IMR-90 (cell line): ENCODE measurements at regions not wholly inside any gene's neighbourhood (a gene's known extent, or its start where the extent isn't known, plus 50 kb on each side); places are given as distances from the start of the nearest gene placed in this dataset.

ENCODE experiments used
- ATAC-seq: fragments of 200-7000 bp; cut with Tn5 transposase; 2 replicates; pipeline ENCODE4 v1.9.1; 2020; ENCODE audit warnings: low read depth, mild to moderate bottlenecking, moderate library complexity
- BruUV-seq: library from RNA; stranded (reverse); fragments of 400-500 nt; replicated peaks from 2 replicates; lab custom pipeline; 2021; lab: Mats Ljungman, UMichigan
- CTCF ChIA-PET: fragments of 300-600 bp; formaldehyde crosslinking; extraction: SDS; loops from one replicate; lab custom pipeline; 2021; ENCODE audit warnings: antibody characterized with exemption; lab: Yijun Ruan, JAX
- POLR2A ChIA-PET: fragments of 300-600 bp; sonication (Branson Sonifier 250); formaldehyde crosslinking; loops from one replicate; lab custom pipeline; 2022; ENCODE audit warnings: antibody characterized with exemption; ENCODE audit not compliant: unreplicated experiment; lab: Charles Lee
- DNase-seq: peaks from one replicate; pipeline ENCODE4 v3.0.0; 2013
- H2AFZ ChIP-seq: replicated peaks from 2 replicates; pipeline ENCODE3; 2013; ENCODE audit warnings: low read length, mild to moderate bottlenecking; ENCODE audit not compliant: poor library complexity
- H2AK5ac ChIP-seq: 2 replicates; pipeline ENCODE4 v1.6.1; 2013; ENCODE audit warnings: low read depth, low read length, inconsistent platforms
- H2AK9ac ChIP-seq: replicated peaks from 2 replicates; pipeline ENCODE3; 2013; ENCODE audit warnings: mild to moderate bottlenecking, low read depth, low read length, moderate library complexity; ENCODE audit not compliant: poor library complexity
- H2BK120ac ChIP-seq: 2 replicates; pipeline ENCODE4 v1.6.1; 2013; ENCODE audit warnings: low read depth, low read length, inconsistent platforms
- H2BK15ac ChIP-seq: 3 replicates; pipeline ENCODE4 v1.6.1; 2013; ENCODE audit warnings: low read depth, low read length, inconsistent platforms
- H2BK20ac ChIP-seq: 2 replicates; pipeline ENCODE4 v1.6.1; 2013; ENCODE audit warnings: low read depth, mild to moderate bottlenecking, inconsistent platforms, low read length, moderate library complexity
- H2BK5ac ChIP-seq: 2 replicates; pipeline ENCODE4 v1.6.1; 2013; ENCODE audit warnings: mild to moderate bottlenecking, low read depth, low read length, inconsistent platforms; ENCODE audit not compliant: poor library complexity, severe bottlenecking
- H3K14ac ChIP-seq: replicated peaks from 2 replicates; pipeline ENCODE4 v1.6.1; 2013; ENCODE audit warnings: low read depth, low read length, inconsistent platforms
- H3K18ac ChIP-seq: 2 replicates; pipeline ENCODE4 v1.6.1; 2013; ENCODE audit warnings: low read depth, low read length, control low read depth
- H3K23ac ChIP-seq: 2 replicates; pipeline ENCODE4 v1.6.1; 2013; ENCODE audit warnings: low read depth, low read length, inconsistent platforms
- H3K27ac ChIP-seq: 2 replicates; pipeline ENCODE4 v1.5.1; 2013; ENCODE audit warnings: mild to moderate bottlenecking, control low read depth, low read length; ENCODE audit not compliant: insufficient read depth
- H3K27me3 ChIP-seq: 2 replicates; pipeline ENCODE4 v1.6.1; 2013; ENCODE audit warnings: low read length; ENCODE audit not compliant: control insufficient read depth, insufficient read depth
- H3K36me3 ChIP-seq: 2 replicates; pipeline ENCODE4 v1.6.1; 2013; ENCODE audit warnings: low read length, mixed read lengths; ENCODE audit not compliant: control insufficient read depth, insufficient read depth
- H3K4ac ChIP-seq: 2 replicates; pipeline ENCODE4 v1.6.1; 2013; ENCODE audit warnings: low read depth, low read length, inconsistent platforms
- H3K4me1 ChIP-seq: 2 replicates; pipeline ENCODE4 v1.6.1; 2013; ENCODE audit warnings: low read length, mixed read lengths; ENCODE audit not compliant: control insufficient read depth, insufficient read depth
- H3K4me2 ChIP-seq: 2 replicates; pipeline ENCODE4 v1.6.1; 2013; ENCODE audit warnings: low read depth, mild to moderate bottlenecking, control low read depth, low read length, moderate library complexity
- H3K4me3 ChIP-seq: 2 replicates; pipeline ENCODE4 v1.5.1; 2013; ENCODE audit warnings: low read depth, mild to moderate bottlenecking, control low read depth, low read length, moderate library complexity; ENCODE audit not compliant: insufficient read depth
- H3K56ac ChIP-seq: 2 replicates; pipeline ENCODE4 v1.6.1; 2013; ENCODE audit warnings: low read length, inconsistent platforms; ENCODE audit not compliant: insufficient read depth; ENCODE audit errors: extremely low read depth
- H3K79me1 ChIP-seq, 2 experiments: 2 replicates each; pipeline ENCODE4 v1.6.1; 2013; ENCODE audit warnings: low read length in 2 of 2, inconsistent platforms in 1 of 2, low read depth in 1 of 2
- H3K9ac ChIP-seq: 2 replicates; pipeline ENCODE4 v1.6.1; 2013; ENCODE audit warnings: low read depth, low read length, control low read depth
- H3K9me1 ChIP-seq: 2 replicates; pipeline ENCODE4 v1.6.1; 2013; ENCODE audit warnings: low read length, inconsistent platforms; ENCODE audit not compliant: insufficient read depth
- H3K9me3 ChIP-seq: 2 replicates; pipeline ENCODE4 v1.6.1; 2013; ENCODE audit warnings: low read length; ENCODE audit not compliant: control insufficient read depth, insufficient read depth
- H4K20me1 ChIP-seq: 2 replicates; pipeline ENCODE4 v1.6.1; 2013; ENCODE audit warnings: low read length, inconsistent platforms; ENCODE audit not compliant: insufficient read depth
- H4K5ac ChIP-seq: 2 replicates; pipeline ENCODE4 v1.6.1; 2013; ENCODE audit warnings: mild to moderate bottlenecking, low read depth, low read length, control low read depth
- H4K8ac ChIP-seq, 2 experiments: 2 replicates each; pipeline ENCODE4 v1.6.1; 2013; ENCODE audit warnings: low read depth in 2 of 2, low read length in 2 of 2, control low read depth in 1 of 2, inconsistent platforms in 1 of 2
- H4K91ac ChIP-seq: 2 replicates; pipeline ENCODE4 v1.6.1; 2013; ENCODE audit warnings: low read depth, low read length, inconsistent platforms; ENCODE audit not compliant: insufficient read depth
- BHLHE40 ChIP-seq: fragments of 150-350 bp; IDR thresholded peaks from 2 replicates; pipeline ENCODE4 v1.6.1; 2016; ENCODE audit warnings: mild to moderate bottlenecking, low read depth, low read length
- CEBPB ChIP-seq: IDR thresholded peaks from 2 replicates; pipeline ENCODE4 v1.6.1; 2012; ENCODE audit warnings: low read depth, low read length, improper control_type of control experiment
- CHD1 ChIP-seq: IDR thresholded peaks from 2 replicates; pipeline ENCODE4 v1.6.1; 2012; ENCODE audit warnings: low read depth, low read length, improper control_type of control experiment
- FOS ChIP-seq: fragments of 150-350 bp; IDR thresholded peaks from 2 replicates; pipeline ENCODE4 v1.6.1; 2016; ENCODE audit warnings: low read depth, low read length
- MAFK ChIP-seq: IDR thresholded peaks from 2 replicates; pipeline ENCODE4 v1.6.1; 2012; ENCODE audit warnings: low read depth, low read length, improper control_type of control experiment
- MAZ ChIP-seq: IDR thresholded peaks from 2 replicates; pipeline ENCODE4 v1.6.1; 2012; ENCODE audit warnings: low read depth, mild to moderate bottlenecking, low read length, improper control_type of control experiment, moderate library complexity, borderline replicate concordance
- MXI1 ChIP-seq: IDR thresholded peaks from 2 replicates; pipeline ENCODE4 v1.6.1; 2012; ENCODE audit warnings: low read depth, mild to moderate bottlenecking, low read length, moderate library complexity, borderline replicate concordance
- NFE2L2 ChIP-seq: fragments of 150-350 bp; IDR thresholded peaks from 2 replicates; pipeline ENCODE4 v1.6.1; 2016; ENCODE audit warnings: low read depth, mild to moderate bottlenecking, low read length
- POLR2A ChIP-seq: IDR thresholded peaks from 2 replicates; pipeline ENCODE4 v1.6.1; 2012; ENCODE audit warnings: mild to moderate bottlenecking, low read depth, low read length
- RAD21 ChIP-seq: IDR thresholded peaks from 2 replicates; pipeline ENCODE4 v1.6.1; 2012; ENCODE audit warnings: low read length, improper control_type of control experiment
- RCOR1 ChIP-seq: IDR thresholded peaks from 2 replicates; pipeline ENCODE4 v1.6.1; 2012; ENCODE audit warnings: mild to moderate bottlenecking, low read length, improper control_type of control experiment; ENCODE audit not compliant: insufficient replicate concordance
- RFX5 ChIP-seq: IDR thresholded peaks from 2 replicates; pipeline ENCODE4 v1.8.0; 2012; ENCODE audit warnings: low read depth, mild to moderate bottlenecking, low read length, moderate library complexity
- SMC3 ChIP-seq: fragments of 150-350 bp; IDR thresholded peaks from 2 replicates; pipeline ENCODE4 v1.6.1; 2016; ENCODE audit warnings: low read depth, mild to moderate bottlenecking, antibody characterized with exemption, low read length, moderate library complexity
- WGBS, 2 experiments: methylation state at CpG; one replicate each; pipeline versions ENCODE4 v1.1.5 to v1.1.7; 2013; ENCODE audit warnings: missing lambda C conversion rate in 2 of 2; ENCODE audit not compliant: insufficient read length in 1 of 2; ENCODE audit errors: extremely low coverage in 2 of 2; 5-methylcytosine and 5-hydroxymethylcytosine counted together
- dilution Hi-C: fragments of 300-500 bp; cut with HindIII; formaldehyde crosslinking; loops from one replicate; pipeline ENCODE4 v1.14.3; 2018; ENCODE audit warnings: low sequenced_read_pairs; ENCODE audit not compliant: unreplicated experiment
- in situ Hi-C: fragments of 300-500 bp; cut with MboI; formaldehyde crosslinking; loops from 3 replicates; pipeline ENCODE4 v1.14.3; 2019; ENCODE audit warnings: low sequenced_read_pairs, inconsistent platforms, mixed read lengths
- intact Hi-C: fragments of 100-400 bp; cut with micrococcal nuclease; formaldehyde crosslinking; loops from 2 replicates; pipeline ENCODE4 v1.10.0; 2022
- TF ChIP-seq, protein P1 (sequence below): conservative IDR thresholded peaks from 2 replicates; pipeline ENCODE4 v1.5.1; 2012; ENCODE audit warnings: mild to moderate bottlenecking, low read depth, low read length, improper control_type of control experiment
- TF ChIP-seq, protein P2 (sequence below): fragments of 150-350 bp; IDR thresholded peaks from 2 replicates; pipeline ENCODE4 v1.6.1; 2017; ENCODE audit warnings: mild to moderate bottlenecking, antibody characterized with exemption, low read length, low read depth
- TF ChIP-seq, protein P3 (sequence below): fragments of 150-350 bp; IDR thresholded peaks from 2 replicates; pipeline ENCODE4 v1.6.1; 2016; ENCODE audit warnings: low read depth, mild to moderate bottlenecking, low read length, moderate library complexity, borderline replicate concordance

DNA sequence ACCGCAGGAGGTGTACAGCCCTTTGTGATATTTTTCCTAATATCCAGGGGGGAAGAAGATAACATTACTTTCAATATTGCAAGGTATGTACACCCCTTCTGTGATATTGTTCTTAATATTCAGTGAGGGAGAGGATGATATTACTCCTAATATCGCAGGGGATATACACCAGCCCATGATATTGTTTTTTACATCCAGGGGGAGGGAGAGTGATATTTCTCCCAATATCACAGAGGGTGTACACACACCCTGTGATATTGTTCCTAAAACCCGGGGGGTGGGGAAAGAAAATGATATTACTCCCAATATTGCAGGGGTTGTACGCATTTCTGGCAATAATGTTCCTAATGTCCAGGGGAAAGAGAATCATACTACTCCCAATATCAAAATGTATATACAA, 58.0 kb upstream of the SLC25A48 start:
- Histone ChIP-seq H3K23ac (no peak overlapping the region), H4K91ac (no peak overlapping the region), H3K9ac (no peak overlapping the region), H3K36me3 (no peaks in the 10 kb centered on the region), H3K9me3 (no peaks in the 10 kb centered on the region), H2AFZ (no peak overlapping the region), H3K9me1 (no peaks in the 10 kb centered on the region), H2BK20ac (no peak overlapping the region), H2BK120ac (no peak overlapping the region), H3K4me1 (no peaks in the 10 kb centered on the region), H2BK15ac (no peak overlapping the region), H3K4me2 (no peak overlapping the region), H4K20me1 (no peaks in the 10 kb centered on the region), H3K27me3 (no peaks in the 10 kb centered on the region), H2BK5ac (no peak overlapping the region), H3K27ac (no peak overlapping the region), H2AK5ac (no peak overlapping the region), H3K56ac (no peak overlapping the region), H4K5ac (no peak overlapping the region), H3K79me1 (no peaks in the 10 kb centered on the region), H2AK9ac (no peak overlapping the region), H3K14ac (no peak overlapping the region), H3K4ac (no peak overlapping the region), H4K8ac (no peak overlapping the region), H3K18ac (no peak overlapping the region), H3K4me3 (no peak overlapping the region)
- ChIA-PET POLR2A (no interaction called here), CTCF (no interaction called here)
- BruUV-seq, result no TSS peak
- TF ChIP-seq RAD21, result no peak
- no peak for TF ChIP-seq SMC3
- TF ChIP-seq, protein P1, sequence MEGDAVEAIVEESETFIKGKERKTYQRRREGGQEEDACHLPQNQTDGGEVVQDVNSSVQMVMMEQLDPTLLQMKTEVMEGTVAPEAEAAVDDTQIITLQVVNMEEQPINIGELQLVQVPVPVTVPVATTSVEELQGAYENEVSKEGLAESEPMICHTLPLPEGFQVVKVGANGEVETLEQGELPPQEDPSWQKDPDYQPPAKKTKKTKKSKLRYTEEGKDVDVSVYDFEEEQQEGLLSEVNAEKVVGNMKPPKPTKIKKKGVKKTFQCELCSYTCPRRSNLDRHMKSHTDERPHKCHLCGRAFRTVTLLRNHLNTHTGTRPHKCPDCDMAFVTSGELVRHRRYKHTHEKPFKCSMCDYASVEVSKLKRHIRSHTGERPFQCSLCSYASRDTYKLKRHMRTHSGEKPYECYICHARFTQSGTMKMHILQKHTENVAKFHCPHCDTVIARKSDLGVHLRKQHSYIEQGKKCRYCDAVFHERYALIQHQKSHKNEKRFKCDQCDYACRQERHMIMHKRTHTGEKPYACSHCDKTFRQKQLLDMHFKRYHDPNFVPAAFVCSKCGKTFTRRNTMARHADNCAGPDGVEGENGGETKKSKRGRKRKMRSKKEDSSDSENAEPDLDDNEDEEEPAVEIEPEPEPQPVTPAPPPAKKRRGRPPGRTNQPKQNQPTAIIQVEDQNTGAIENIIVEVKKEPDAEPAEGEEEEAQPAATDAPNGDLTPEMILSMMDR, result no peak
- TF ChIP-seq MAFK, result no peak
- no peak for TF ChIP-seq NFE2L2
- TF ChIP-seq CEBPB, result no peak
- no peak for TF ChIP-seq RFX5
- no peak for TF ChIP-seq POLR2A
- TF ChIP-seq CHD1, result no peak
- no peak for TF ChIP-seq FOS
- TF ChIP-seq, protein P2, sequence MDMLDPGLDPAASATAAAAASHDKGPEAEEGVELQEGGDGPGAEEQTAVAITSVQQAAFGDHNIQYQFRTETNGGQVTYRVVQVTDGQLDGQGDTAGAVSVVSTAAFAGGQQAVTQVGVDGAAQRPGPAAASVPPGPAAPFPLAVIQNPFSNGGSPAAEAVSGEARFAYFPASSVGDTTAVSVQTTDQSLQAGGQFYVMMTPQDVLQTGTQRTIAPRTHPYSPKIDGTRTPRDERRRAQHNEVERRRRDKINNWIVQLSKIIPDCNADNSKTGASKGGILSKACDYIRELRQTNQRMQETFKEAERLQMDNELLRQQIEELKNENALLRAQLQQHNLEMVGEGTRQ, result no peak
- TF ChIP-seq BHLHE40, result no peak
- TF ChIP-seq RCOR1, result no peak
- TF ChIP-seq, protein P3, sequence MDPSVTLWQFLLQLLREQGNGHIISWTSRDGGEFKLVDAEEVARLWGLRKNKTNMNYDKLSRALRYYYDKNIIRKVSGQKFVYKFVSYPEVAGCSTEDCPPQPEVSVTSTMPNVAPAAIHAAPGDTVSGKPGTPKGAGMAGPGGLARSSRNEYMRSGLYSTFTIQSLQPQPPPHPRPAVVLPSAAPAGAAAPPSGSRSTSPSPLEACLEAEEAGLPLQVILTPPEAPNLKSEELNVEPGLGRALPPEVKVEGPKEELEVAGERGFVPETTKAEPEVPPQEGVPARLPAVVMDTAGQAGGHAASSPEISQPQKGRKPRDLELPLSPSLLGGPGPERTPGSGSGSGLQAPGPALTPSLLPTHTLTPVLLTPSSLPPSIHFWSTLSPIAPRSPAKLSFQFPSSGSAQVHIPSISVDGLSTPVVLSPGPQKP, result no peak
- no peak for TF ChIP-seq MXI1
- no peak for TF ChIP-seq MAZ
- no CpG with 5 or more reads among the region's 4 CpGs for WGBS, 2 experiments
- dilution Hi-C loops (no loop called here), intact Hi-C loops (no loop called here), in situ Hi-C loops (no loop called here)
- ATAC-seq (no peak), DNase-seq (no peak)
